Hepatic stellate cell (primary cell): ENCODE measurements at regions not wholly inside any gene's neighbourhood (a gene's known extent, or its start where the extent isn't known, plus 50 kb on each side); places are given as distances from the start of the nearest gene placed in this dataset.
"Not testable (repeated sequence)": the region's sequence is repeated elsewhere in the genome, so short reads cannot be mapped to it uniquely, and the experiment has no call there.

Experiments used
- DNase-seq: peaks from one replicate; pipeline ENCODE4 v3.0.0; 2011; ENCODE audit warnings: low spot score

GRCh38 chr2:35933031-35933430 lies 422.5 kb upstream of the CRIM1 start:
- no peak for DNase-seq

- no peak for DNase-seq
Observed at GRCh38 chr2:35932276-35932963, 423.2 kb upstream of the CRIM1 start.

- no peak for DNase-seq
Observed at GRCh38 chr2:35931626-35932025, 424.0 kb upstream of the CRIM1 start.

GRCh38 chr2:35931115-35931514 lies 424.5 kb upstream of the CRIM1 start:
- no peak for DNase-seq

- no peak for DNase-seq
Observed at GRCh38 chr2:35929551-35929950, 426.0 kb upstream of the CRIM1 start.

GRCh38 chr2:35920061-35920460 lies 435.5 kb upstream of the CRIM1 start:
- DNase-seq, result no peak

GRCh38 chr2:35915261-35915660 lies 440.3 kb upstream of the CRIM1 start:
- no peak for DNase-seq

GRCh38 chr2:35891936-35892335 lies 463.6 kb upstream of the CRIM1 start:
- no peak for DNase-seq

- no peak for DNase-seq
Observed at GRCh38 chr2:35891528-35891927, 464.1 kb upstream of the CRIM1 start.

GRCh38 chr2:35887146-35887545 lies 468.4 kb upstream of the CRIM1 start:
- DNase-seq, result no peak

- no peak for DNase-seq
Observed at GRCh38 chr2:35873921-35874320, 481.7 kb upstream of the CRIM1 start.

GRCh38 chr2:35871672-35872071 lies 483.9 kb upstream of the CRIM1 start:
- DNase-seq, result no peak

- DNase-seq, result no peak
Observed at GRCh38 chr2:35870713-35871112, 484.9 kb upstream of the CRIM1 start.

- DNase-seq, result no peak
Observed at GRCh38 chr2:35864141-35864540, 491.4 kb upstream of the CRIM1 start.

GRCh38 chr2:35858216-35858615 lies 497.4 kb upstream of the CRIM1 start:
- no peak for DNase-seq

GRCh38 chr2:35857498-35857897 lies 498.1 kb upstream of the CRIM1 start:
- no peak for DNase-seq

- DNase-seq, result no peak
Observed at GRCh38 chr2:35831385-35831784, 524.2 kb upstream of the CRIM1 start.

- no peak for DNase-seq
Observed at GRCh38 chr2:35830833-35831232, 524.7 kb upstream of the CRIM1 start.

GRCh38 chr2:35827086-35827485 lies 528.5 kb upstream of the CRIM1 start:
- no peak for DNase-seq

- DNase-seq, result no peak
Observed at GRCh38 chr2:35822716-35823115, 532.9 kb upstream of the CRIM1 start.

- no peak for DNase-seq
Observed at GRCh38 chr2:35821675-35822074, 533.9 kb upstream of the CRIM1 start.

GRCh38 chr2:35820391-35820790 lies 535.2 kb upstream of the CRIM1 start:
- no peak for DNase-seq

GRCh38 chr2:35819033-35819432 lies 536.5 kb upstream of the CRIM1 start:
- no peak for DNase-seq

GRCh38 chr2:35818359-35818758 lies 537.2 kb upstream of the CRIM1 start:
- not testable (repeated sequence) for DNase-seq

- not testable (repeated sequence) for DNase-seq
Observed at GRCh38 chr2:35814597-35814996, 541.0 kb upstream of the CRIM1 start.
